Cardiac muscle cell (in vitro differentiated cells and primary cell): ENCODE measurements at regions not wholly inside any gene's neighbourhood (a gene's known extent, or its start where the extent isn't known, plus 50 kb on each side); places are given as distances from the start of the nearest gene placed in this dataset.

Experiments
- DNase-seq, 2 donors: peaks; one replicate each; pipeline versions ENCODE4 v3.0.0 to v3.0.0-alpha.2; 2010 to 2017; ENCODE audit warnings: low read depth in 1 of 2, low spot score in 1 of 2
- H3K27ac ChIP-seq: fragments of 200-600 bp; sonication (generic); 2 replicates; pipeline ENCODE4 v1.5.1; 2016
- H3K27me3 ChIP-seq: fragments of 200-600 bp; sonication (generic); 2 replicates; pipeline ENCODE4 v1.6.0; 2016; ENCODE audit warnings: control low read depth
- H3K36me3 ChIP-seq: fragments of 200-600 bp; sonication (generic); 2 replicates; pipeline ENCODE4 v1.5.1; 2016; ENCODE audit warnings: control low read depth
- H3K4me1 ChIP-seq: fragments of 200-600 bp; sonication (generic); 2 replicates; pipeline ENCODE4 v1.8.1; 2017; ENCODE audit warnings: low read depth, mild to moderate bottlenecking, mixed run types
- H3K4me3 ChIP-seq: fragments of 200-600 bp; sonication (generic); 2 replicates; pipeline ENCODE4 v1.5.1; 2016; ENCODE audit warnings: mild to moderate bottlenecking
- H3K9me3 ChIP-seq: fragments of 200-600 bp; sonication (generic); 2 replicates; pipeline ENCODE4 v1.5.1; 2017; ENCODE audit warnings: low read depth, mild to moderate bottlenecking, control low read depth
- TF ChIP-seq, protein P1 (sequence below): IDR thresholded peaks from 2 replicates; pipeline ENCODE4 v1.5.1; 2012; ENCODE audit warnings: low read depth, mild to moderate bottlenecking, low read length

DNA sequence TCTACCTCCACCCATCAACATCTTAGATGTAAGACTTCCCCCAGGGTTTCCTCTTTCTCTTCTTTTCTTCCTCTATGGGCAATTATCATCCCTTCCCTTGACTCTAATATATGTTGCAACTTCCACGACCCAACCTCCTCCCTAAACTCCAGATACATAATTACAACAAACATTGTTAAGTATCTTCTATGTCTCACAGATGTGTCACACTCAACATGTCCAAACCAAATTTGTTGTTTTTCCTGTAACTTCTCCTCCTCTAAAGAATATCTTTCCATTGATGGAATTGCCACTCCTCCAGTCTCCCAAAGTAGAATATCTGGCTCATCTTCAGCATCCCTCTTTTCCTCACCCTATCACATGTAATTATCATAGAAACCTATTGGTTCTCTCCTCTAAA lies 314.2 kb downstream of the RWDD3 start:
- Histone ChIP-seq H3K27me3 (no peaks in the 10 kb centered on the region), H3K27ac (no peak overlapping the region), H3K36me3 (no peaks in the 10 kb centered on the region), H3K4me1 (peaks cover 8% of the 10 kb centered on the region), H3K9me3 (no peaks in the 10 kb centered on the region), H3K4me3 (no peak overlapping the region)
- no peak for DNase-seq
- TF ChIP-seq, protein P1, sequence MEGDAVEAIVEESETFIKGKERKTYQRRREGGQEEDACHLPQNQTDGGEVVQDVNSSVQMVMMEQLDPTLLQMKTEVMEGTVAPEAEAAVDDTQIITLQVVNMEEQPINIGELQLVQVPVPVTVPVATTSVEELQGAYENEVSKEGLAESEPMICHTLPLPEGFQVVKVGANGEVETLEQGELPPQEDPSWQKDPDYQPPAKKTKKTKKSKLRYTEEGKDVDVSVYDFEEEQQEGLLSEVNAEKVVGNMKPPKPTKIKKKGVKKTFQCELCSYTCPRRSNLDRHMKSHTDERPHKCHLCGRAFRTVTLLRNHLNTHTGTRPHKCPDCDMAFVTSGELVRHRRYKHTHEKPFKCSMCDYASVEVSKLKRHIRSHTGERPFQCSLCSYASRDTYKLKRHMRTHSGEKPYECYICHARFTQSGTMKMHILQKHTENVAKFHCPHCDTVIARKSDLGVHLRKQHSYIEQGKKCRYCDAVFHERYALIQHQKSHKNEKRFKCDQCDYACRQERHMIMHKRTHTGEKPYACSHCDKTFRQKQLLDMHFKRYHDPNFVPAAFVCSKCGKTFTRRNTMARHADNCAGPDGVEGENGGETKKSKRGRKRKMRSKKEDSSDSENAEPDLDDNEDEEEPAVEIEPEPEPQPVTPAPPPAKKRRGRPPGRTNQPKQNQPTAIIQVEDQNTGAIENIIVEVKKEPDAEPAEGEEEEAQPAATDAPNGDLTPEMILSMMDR: no peak

DNA sequence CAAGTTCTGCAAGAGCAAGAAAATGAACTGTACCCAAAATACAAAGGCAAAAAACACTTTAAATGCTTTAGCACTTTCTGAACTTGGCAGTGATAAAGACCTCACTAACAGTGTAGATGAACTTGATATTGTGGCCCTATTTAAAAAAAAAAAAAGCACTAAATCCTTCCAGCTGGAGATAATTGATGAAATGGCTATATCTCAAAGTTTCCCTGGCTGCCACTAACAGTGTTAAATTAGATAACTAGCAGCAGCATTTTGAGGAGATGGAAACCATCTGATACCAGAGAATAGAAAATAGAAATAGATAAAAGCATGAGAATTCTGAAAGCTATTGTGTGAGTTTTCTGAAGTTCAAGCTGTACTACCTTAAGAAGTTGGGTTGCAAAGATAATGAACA lies 317.2 kb downstream of the RWDD3 start:
- H3K4me3 ChIP-seq: no peak overlapping the region
- TF ChIP-seq, protein P1: no peak
- H3K27ac ChIP-seq: no peak overlapping the region
- H3K27me3 ChIP-seq: no peaks in the 10 kb centered on the region
- H3K36me3 ChIP-seq: no peaks in the 10 kb centered on the region
- H3K9me3 ChIP-seq: no peaks in the 10 kb centered on the region
- no peak for DNase-seq
- peaks cover 8% of the 10 kb centered on the region for H3K4me1 ChIP-seq

DNA sequence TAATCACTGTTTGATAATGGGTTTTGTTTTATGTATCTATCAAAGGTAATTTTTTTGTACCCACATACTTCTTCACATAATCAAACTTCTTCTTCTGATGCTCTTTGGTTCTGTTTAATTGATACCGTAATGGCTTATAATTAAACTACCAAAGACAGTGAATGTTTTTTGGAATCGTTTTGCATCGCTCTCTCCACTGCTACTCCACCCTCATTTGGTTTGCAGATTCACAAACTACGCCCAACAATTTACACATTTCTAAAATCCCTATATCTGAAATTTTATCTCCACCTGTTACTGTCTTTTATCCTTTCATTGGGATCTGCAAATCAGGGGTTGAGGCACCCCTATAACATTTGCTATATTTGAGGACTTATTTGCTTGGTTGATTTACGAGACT lies 319.6 kb downstream of the RWDD3 start:
- Histone ChIP-seq H3K9me3 (no peaks in the 10 kb centered on the region), H3K36me3 (no peaks in the 10 kb centered on the region), H3K27me3 (no peaks in the 10 kb centered on the region), H3K27ac (no peak overlapping the region), H3K4me1 (peaks cover 8% of the 10 kb centered on the region), H3K4me3 (no peak overlapping the region)
- DNase-seq: no peak
- TF ChIP-seq, protein P1: no peak

DNA sequence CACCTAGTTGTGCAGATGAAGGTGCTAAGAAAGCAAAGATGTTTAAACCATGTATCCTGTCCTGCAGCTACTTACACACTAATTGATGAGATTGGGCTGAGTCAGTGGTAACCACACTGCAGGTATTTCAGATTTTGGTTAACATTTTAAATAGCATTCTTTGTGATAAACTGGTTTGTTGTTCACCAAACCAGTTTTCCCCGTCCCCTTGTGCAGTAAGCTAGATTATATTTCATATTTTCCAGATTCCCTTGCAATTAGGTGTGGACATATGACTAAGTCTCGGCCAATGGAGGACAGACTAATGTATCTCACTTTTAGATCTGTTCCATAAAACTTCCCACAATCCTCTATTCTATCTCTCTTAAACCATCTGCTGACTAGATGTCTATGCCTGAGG lies 320.4 kb downstream of the RWDD3 start:
- TF ChIP-seq, protein P1: no peak
- no peak overlapping the region for H3K27ac ChIP-seq
- no peaks in the 10 kb centered on the region for H3K27me3 ChIP-seq
- H3K4me3 ChIP-seq: no peak overlapping the region
- no peaks in the 10 kb centered on the region for H3K36me3 ChIP-seq
- no peak for DNase-seq
- peaks cover 1% of the 10 kb centered on the region for H3K4me1 ChIP-seq
- no peaks in the 10 kb centered on the region for H3K9me3 ChIP-seq

DNA sequence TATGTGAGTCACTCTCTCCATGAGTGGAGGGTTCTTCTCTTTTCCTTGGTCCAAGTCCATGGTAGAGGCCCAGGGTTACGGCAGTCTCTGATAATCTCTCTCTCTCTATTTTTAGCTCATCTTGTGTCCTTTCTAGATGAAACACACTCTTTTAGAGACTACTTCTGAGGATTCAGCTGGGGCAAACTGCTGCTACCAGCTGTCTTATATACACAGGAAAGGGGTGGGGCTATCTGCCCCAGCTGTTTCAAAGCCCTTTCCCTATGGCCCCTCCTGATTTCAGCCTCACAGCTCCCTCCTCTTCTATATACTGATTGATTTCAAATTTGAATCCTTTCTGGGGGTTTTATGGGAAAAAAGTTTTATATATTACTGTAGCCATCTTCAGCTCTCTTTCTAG lies 324.8 kb downstream of the RWDD3 start:
- Histone ChIP-seq H3K27me3 (no peaks in the 10 kb centered on the region), H3K4me1 (no peaks in the 10 kb centered on the region), H3K4me3 (no peak overlapping the region), H3K27ac (no peak overlapping the region), H3K9me3 (no peaks in the 10 kb centered on the region), H3K36me3 (no peaks in the 10 kb centered on the region)
- TF ChIP-seq, protein P1: no peak
- DNase-seq: no peak

DNA sequence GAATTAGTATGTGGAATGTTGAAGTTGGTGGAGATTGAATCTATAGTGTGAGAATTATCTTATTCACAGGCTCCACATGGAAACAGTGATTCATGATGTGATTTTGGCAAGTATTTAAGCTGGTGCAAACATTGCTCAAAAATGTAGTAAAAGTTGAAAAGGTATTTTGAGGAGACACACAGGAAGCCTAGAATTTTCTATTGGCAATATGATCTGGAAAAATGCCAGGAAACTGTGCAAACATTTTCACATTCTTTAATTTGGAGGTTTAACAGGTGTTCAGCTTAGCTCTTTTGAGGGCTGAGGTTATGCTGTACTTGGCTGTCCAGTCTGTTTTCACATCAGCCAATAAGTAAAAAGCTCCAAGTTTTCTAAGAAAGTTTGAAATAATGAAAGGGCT lies 327.3 kb downstream of the RWDD3 start:
- H3K27me3 ChIP-seq: no peaks in the 10 kb centered on the region
- DNase-seq: no peak
- H3K4me3 ChIP-seq: no peak overlapping the region
- TF ChIP-seq, protein P1: no peak
- no peak overlapping the region for H3K27ac ChIP-seq
- no peaks in the 10 kb centered on the region for H3K4me1 ChIP-seq
- no peaks in the 10 kb centered on the region for H3K9me3 ChIP-seq
- H3K36me3 ChIP-seq: no peaks in the 10 kb centered on the region
